HG03469 (cell line): ENCODE measurements at regions not wholly inside any gene's neighbourhood (a gene's known extent, or its start where the extent isn't known, plus 50 kb on each side); places are given as distances from the start of the nearest gene placed in this dataset.

Source experiments
- ATAC-seq: cut with Tn5 transposase; IDR thresholded peaks from one replicate; pipeline ENCODE4 v1.9.1; 2021; ENCODE audit warnings: mild to moderate bottlenecking, moderate library complexity, moderate number of reproducible peaks; ENCODE audit not compliant: unreplicated experiment

DNA sequence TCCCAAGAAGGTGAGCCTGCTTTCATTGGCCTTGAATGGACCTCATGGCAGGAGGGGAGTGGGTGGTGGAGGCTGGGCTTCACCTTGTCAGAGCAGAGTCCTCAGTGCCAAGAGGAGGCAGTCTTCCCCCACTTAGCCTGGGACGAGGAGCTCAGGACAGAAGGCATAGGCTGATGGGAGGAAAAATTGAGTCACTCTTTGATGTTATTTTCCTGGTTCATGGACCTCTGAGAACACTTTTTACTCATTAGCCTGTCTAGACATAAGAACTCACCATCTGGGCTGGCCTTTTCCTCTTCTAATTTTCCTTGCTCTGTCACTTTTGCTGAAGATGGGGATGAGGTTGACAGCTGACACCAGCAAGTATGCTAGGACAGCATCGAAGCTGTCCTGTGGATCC lies 225.7 kb upstream of the TNP1 start:
- ATAC-seq = no peak

DNA sequence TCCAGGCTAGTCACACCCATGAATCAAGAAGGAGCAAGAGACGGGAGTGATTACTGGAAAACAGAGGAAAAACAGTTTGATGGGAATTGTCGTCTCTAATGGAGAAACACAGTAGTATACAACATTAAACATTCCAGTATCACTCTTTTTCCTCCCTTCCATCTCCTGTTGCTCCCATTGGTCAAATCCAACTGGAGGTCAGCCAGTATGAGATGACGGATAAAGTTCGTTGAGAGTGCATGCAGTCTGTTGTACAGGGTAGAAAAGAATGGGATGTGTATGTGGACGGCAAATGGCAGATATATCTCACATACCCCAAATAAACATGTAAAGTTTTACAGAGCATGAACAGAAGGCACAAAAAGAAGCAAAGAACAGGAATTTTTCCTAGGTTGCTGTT lies 221.9 kb upstream of the TNP1 start:
- no peak for ATAC-seq

DNA sequence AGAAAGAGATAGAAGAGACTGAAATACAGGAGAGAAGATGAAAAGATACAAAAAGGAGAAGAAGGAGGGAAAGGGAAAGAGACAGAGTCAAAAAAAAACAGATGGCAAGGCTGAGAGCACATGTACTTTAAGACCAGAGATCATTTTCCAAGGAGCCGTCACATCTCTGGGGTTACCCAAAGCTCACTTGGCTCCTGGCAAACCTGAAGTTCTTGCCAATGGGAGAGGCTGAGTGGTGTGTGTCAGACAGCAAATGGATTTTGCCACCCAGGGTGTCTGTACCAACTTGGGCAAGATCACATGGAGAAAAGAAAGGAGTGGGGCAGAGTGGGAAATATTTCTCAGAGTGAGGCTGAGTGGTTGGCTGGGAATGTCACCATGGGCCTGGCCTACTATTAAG lies 219.3 kb upstream of the TNP1 start:
- no peak for ATAC-seq

DNA sequence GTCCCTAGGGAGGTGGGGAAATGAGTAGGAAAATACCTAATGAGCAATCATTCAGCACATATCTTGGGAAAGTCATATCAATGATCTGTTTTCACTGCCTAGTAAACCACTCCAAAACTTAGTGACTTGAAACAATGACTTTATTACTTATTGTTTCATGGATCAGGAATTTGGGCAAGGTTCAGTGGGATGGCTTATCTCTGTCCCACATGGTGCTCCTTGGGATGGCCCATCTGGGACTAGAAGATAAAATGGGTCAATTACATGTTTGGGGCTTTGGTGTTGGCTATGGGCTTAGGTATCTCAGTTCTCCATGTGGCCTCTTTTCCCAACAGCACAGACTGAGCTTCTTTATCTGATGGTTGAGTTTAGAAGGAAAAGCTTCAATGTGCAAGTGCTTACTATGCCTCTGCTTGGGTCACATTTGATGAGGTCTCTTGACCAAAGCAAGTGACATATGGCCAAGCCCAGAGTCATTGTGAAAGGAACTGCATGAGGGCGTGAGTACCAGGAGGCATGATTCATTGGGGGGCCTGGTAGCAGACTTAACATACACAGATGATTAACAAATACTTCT lies 218.1 kb upstream of the TNP1 start:
- no peak for ATAC-seq

DNA sequence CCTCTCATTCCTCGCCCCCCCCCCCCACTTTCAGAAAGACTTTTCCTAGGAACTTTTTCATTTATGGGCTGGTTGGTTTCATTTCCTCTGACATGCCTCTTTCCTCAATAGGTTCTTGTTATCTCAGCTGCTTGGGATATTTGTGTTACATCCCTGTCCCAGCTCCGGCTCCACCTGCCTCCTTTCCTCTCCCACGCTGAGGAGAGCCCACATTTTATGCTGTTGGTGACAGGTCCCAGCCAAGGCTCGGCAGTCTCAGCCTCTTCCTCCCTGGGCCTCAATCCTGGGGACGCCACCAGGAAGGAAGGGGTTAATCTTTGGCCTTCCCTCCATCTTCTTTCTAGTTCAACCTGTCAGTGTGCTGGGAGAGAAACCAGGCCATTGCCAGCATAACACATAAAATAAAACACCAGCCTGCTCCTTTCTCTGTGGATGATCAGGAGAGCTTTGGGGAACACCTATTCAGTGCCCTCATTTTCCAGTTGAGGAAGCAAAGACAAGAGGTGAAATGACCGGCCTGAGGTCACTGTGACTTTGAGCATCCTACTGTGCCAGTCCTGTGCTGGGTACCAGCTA lies 216.9 kb upstream of the TNP1 start:
- ATAC-seq = no peak

DNA sequence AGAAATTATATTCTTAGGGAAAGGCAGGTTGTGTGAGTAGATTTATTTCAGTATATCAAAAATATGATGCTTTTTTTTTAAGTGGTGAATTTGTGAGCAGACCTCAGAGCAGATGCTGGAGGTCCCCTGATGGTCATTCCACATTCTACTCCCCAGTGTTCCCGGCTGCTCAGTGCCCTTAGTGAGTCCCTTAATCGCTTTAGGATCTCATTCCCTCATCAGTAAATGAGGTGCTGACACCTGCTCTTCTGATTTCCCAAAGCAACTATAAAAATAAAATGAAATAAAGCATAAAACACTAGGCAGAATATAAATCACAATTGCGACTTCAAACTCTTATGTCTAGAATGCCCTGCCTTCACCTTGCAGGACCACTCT lies 216.2 kb upstream of the TNP1 start:
- ATAC-seq = no peak

DNA sequence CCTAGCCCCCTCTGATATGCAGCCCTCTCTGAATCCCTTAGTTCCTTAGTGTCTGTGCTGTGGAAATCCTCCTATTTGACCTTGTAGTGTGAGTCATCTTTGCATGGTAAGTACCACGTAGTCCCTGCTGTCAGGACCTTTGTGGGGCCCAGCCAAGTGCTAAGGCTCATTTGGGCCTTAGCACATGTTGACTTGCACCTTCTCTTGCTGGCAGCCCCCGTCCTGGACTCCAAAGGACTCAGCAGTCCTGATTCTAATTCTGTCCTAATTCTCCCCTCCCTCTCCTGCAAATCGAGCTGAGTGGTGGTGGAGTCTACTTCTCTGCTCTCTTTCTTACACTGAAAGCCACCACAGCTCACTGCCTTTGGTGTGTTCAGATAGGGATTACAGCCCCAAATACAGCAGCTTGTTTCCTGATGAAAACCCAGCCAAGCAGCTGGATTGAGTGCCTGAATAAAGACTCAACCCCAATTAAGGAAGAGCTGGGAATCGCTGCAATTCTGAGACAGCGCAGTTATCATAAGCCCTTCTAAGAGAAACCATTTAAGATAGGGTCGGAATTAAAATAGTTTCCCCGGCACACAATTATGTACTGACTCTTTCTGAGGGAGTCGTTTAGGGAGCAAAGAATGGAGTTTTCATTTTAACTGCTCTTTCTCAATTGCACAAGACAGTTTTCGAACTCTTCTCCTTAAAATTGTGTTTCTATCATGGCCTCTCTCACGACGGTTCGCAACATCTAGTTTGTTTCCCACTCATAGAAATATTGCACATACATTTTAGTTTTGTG lies 215.6 kb upstream of the TNP1 start:
- no peak for ATAC-seq

DNA sequence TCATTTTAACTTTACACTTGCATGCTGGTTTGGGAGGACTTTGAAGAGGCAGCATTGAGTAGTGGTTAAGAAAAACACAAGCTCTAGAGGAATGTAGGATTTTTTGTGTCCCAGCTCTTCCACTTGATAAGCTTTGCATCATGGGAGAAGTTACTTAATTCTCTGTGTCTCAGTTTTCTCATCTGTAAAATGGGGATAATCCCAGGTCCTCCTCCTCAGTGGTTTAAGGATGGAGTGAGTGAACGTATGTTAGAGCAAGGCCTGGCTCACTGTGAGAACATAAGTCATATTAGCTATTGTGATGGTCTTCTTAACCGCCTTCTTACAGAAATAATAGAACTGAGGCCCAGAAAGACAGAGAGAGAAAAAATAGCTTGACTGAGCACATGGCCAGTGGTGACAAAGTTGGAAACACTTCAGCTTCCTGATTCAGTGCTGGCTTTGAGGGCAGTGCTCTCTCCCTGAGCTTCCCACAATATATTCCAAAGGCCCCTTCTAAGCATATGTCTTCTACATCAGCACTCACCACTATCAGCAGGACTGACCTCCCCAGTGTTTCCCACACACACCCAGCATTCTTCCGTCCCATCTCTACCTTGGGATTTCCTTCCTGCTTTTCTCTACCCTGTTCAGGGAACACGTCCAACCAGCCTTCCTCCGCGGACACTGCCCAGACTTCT lies 214.9 kb upstream of the TNP1 start:
- no peak for ATAC-seq

DNA sequence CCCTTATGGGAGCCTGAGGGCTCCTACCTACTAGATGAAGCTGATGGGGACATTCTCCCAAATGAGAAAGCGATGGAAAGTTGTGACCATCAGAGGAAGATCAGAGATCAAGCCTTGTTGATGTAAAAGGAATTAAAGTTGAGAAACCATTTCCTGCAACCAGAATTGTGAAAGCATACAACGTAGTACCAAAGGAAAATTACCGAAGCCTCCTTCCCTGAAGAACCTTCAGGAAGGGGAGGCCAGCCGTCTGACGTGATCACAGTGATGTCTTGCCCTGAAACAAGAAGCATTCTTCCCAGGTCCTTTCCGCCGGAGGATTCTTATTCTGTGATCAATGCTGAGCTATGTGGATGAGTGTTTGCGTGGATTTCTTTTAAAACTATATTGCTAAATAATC lies 211.6 kb upstream of the TNP1 start:
- ATAC-seq = no peak

DNA sequence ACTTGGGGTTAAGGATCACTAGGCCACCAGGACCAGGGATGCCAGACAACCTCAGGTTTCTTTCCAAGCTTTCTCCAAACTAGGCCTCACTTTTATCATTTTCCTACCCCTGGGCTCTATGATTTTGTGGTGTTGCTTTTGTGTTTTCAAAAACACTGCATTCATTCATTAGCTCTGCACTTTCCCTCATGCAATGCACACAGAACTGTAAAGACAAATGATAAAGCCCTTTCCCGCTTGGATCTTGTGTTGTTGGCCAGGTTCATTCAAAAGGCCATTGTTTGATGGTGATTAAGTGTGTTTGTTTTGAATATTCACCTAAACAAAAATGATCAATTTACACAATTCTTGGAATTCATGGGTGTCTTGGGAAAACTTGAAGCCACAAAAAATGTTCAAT lies 210.7 kb upstream of the TNP1 start:
- no peak for ATAC-seq

DNA sequence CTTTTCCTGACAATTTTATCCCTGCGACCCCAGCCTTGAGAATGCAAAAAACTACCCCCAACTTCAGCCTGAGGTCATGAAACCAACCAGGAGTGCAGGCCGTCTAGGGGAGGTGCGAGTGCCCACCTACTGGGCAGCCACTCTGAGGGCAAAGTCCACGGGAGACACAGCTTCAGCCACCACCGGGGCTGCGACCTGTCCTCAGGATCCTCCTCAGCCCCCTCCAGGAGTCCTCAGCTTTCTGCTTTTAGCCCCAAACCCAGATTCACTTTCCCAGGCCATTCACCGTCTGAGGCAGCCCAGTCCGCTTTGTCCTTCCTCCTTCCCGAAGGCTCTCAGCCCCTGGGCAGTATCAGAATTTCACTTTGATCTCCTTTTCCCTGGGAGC lies 210.2 kb upstream of the TNP1 start:
- no peak for ATAC-seq

DNA sequence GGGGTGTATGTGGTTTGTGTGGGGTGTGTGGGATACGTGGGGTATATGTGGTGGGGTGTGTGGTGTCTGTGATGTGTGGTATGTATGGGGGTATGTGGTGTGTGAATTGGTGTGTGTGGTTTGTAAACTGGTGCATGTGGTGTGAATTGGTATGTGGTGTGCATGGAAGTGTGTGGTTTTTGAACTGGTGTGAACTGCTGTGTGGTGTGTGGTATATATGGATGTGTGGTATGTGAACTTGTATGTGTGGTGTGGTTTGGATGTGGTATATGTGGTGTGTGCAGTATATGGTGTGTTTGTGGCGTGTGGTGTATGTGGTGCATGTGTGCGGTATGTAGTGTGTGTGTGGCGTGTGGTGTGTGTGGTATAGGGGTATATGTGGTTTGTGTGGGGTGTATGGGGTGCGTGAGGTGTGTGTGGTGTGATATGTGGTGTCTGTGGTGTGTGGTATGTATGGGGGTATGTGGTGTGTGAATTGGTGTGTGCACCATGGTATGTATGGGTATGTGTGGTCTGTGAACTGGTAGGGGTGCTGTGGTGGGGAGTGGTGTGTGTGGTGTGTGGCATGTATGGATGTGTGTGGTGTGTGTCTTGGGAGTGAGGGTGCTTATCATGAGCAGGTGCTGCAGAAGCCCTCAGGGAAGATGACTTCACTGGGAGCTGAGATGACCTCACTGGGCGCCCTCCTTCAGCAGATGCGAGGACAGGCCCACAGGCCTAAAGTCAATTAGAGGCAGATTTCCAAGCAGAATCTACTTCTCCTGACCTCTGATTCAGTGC lies 209.6 kb upstream of the TNP1 start:
- no peak for ATAC-seq

DNA sequence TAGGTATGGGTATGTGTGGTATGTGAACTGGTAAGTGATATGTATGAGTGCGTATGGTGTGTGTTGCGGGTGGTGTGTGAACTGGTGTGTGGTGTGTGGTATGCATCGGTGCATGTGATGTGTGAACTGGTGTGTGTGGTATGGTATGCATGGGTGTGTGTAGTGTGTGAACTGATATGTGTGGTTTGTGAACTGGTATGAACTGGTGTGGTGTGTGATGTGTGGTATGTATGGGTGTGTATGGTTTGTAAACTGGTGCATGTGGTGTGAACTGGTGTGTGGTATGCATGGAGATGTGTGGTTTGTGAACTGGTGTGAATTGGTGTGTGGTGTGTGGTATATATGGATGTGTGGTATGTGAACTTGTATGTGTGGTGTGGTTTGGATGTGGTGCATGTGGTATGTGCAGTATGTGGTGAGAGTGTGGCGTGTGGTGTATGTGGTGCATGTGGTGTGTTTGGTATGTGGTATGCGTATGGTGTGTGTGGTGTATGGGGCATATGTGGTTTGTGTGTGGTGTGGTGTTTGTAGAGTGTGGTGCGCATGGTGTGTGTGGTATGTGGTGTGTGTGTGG lies 208.9 kb upstream of the TNP1 start:
- ATAC-seq = no peak

DNA sequence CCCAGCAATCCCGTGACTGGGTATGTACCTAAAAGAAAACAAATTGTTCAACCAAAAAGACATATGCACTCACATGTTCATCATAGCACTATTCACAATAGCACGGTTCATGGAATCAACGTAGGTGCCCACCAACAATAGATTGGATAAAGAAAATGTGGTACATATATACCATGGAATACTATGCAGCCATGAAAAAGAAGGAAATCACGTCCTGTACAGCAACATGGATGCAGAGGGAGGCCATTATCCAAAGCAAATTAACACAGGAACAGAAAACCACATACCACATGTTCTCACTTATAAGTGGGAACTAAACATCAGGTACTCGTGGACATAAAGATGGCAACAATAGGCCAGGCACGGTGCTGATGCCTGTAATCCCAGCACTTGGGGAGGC lies 207.9 kb upstream of the TNP1 start:
- ATAC-seq = no peak

DNA sequence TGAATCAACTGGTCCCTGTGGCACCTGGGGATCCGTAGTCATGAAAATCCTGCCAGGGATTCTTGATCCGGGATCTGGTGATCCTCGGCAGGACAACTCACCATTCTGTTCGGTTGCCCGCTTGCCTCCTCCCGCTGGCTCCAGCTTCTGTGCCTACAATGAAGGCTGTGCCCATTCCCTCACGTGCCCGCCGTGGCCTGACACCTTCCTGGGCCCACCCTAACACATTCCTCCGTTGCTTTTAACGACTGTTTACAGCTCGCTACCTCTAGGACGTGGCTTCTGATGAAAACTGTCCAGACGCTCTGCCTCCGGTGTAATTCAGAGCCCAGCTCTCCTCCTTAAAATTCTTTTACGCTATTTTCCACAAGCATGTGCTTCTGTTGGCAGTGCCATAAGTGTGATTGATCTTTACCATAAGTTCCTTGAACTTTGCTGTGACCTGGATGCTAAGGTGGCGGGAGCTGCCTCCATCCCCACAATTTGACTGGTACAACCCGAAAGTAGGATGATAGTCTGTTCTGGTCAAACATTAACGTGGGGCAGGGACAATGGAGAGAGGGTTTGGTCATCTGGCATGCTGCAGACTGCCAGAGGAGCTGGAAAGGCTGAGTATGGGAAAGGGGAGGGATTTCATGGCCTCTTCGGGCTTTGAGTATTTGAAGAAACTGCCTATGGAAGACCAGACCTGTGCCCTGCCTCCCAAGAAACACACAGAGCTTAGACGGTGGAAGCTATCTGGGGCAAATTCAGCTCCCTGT lies 206.8 kb upstream of the TNP1 start:
- no peak for ATAC-seq

DNA sequence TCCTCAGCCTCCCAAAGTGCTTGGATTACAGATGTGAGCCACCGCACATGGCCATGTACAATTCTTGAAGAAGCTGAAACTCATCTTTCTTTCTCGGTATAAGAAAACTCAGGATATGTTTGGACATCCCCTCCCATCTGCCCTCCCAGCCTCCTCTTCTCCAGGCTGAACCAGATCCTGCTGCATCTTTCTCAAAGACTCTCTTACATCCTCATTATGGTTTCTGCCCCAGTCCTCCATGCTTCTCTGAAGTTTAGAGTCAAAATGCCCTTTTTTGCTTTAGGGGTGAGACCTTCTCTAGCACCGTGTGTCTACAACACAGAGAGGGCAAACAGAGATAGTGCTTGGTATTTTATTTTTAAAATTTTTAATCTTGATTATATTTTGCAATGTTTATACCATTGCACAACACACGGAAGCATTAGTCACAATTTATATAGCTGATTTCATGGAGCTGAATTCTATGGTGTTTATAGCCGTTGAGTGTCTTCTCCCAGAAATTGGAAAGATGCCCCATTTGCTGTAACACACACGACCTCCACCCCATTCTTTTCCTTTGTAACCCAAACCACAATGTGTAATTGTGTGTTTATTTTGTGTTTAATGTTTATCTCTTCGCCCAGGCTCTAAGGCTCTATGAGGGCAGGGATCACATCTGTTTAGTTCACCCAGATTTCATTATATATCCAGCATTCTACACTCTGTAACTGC lies 206.0 kb upstream of the TNP1 start:
- ATAC-seq = no peak

DNA sequence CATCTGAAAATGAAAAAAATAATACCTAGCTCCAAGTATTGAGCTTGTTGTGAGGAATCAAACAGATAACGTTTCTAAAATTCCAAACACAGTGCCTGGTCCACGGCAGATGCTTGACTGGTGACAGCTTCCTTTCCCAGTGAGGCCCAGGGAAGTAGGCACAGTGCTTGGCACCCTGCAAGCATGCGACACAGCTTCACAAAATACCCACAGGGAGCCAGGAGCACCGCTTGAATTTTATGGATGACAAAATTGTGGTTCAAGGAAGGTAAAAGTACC lies 205.1 kb upstream of the TNP1 start:
- no peak for ATAC-seq

DNA sequence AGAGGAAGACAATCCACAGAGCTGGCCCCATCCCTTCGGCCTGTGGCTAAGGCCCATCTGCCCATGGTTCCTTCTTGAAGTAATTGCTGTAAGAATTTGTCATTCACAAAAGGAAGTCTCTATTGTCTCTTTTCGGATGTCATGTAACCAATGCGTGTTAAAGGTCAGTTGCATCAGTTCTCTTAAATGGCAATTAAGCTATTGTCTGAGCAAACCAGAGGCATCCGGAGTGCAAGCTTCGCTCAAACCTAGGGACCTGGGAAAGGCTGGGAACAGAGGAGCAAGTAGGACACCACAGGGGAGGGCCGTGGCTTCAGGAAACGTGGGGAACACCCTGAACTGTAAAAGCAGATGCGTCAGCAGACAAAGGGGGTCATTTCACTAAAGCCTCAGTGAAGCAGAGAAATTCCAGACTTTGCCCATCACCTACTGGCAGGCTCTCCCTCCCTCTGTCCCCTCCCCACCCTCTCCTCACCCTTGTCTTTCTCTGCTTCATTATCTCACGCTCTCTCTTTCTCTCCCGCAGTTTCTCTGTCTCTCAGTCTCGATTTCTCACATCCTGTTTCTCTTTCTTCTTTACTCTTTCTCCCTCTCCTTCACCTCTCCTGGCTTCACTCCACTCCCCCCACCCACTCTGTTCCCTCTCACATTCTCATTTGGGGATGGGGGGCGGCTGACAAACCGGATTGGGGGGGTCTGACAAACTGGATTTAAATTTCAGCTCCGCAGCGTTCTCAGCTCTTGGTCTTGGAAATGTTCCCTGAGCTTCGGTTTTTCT lies 204.6 kb upstream of the TNP1 start:
- ATAC-seq = no peak

DNA sequence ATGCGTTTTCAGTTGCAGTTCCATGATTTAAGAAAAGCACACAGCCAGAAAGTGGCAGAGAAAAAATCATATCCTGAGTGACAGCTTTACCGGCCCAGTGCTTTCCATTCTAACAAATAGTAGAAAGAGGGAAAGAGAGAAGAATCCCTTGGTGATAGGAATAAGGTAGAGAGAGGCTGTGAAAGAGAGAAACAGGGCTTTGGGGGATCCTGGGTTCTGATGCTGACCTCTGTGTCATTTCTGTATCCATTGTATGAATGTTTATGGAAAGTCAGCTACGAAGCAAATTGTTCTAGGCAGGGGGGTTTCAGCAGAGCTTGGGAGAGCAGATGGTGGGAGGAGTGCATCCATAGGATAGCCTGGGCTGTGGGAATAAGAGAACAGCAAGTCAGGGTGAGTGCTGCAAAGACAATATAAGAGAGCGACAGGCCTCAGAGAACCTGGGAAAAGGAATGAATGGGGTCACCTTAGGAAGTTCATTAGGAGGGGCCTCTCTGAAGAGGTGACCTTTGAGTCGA lies 203.4 kb upstream of the TNP1 start:
- no peak for ATAC-seq
